ENCODE measurements at regions not wholly inside any gene's neighbourhood (a gene's known extent, or its start where the extent isn't known, plus 50 kb on each side); places are given as distances from the start of the nearest gene placed in this dataset.
"Not testable (repeated sequence)": the region's sequence is repeated elsewhere in the genome, so short reads cannot be mapped to it uniquely, and the experiment has no call there.

DNA sequence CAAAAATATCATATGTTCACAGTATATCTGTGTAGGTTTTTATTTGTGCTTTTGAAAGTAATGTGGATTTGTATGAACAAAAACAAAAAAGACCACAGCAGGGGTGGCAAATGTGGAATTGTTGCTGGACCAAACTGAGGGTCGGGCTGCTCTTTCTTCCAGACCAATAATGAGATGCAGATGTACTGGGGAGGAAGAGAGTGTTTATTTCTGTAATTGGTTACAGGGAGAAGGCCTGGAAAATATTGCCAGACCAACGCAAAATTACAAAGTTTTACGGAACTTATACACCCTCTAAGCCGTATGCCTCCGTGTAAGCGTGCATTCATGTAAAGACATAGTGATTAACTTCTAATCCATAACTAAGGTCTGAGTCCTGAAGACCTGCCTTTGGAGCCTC is 353.9 kb upstream of the C16orf82 start:
- Histone ChIP-seq H3K27me3 (replicated peaks; ENCODE audit: insufficient read depth) (no peaks in the 10 kb centered on the region), H3K4me1 (ENCODE audit: control insufficient read depth in 1 of 2, low read depth in 2 of 2) (no peaks in the 10 kb centered on the region), H3K36me3 (no peaks in the 10 kb centered on the region), H3K27ac (no peak overlapping the region), H3K4me3 (no peak overlapping the region), H3K9me3 (no peaks in the 10 kb centered on the region)
- DNase-seq (ENCODE audit: low spot score) (no peak), ATAC-seq (ENCODE audit: insufficient number of reproducible peaks, low FRiP score, low read depth) (no peak)
- TF ChIP-seq, protein P1, sequence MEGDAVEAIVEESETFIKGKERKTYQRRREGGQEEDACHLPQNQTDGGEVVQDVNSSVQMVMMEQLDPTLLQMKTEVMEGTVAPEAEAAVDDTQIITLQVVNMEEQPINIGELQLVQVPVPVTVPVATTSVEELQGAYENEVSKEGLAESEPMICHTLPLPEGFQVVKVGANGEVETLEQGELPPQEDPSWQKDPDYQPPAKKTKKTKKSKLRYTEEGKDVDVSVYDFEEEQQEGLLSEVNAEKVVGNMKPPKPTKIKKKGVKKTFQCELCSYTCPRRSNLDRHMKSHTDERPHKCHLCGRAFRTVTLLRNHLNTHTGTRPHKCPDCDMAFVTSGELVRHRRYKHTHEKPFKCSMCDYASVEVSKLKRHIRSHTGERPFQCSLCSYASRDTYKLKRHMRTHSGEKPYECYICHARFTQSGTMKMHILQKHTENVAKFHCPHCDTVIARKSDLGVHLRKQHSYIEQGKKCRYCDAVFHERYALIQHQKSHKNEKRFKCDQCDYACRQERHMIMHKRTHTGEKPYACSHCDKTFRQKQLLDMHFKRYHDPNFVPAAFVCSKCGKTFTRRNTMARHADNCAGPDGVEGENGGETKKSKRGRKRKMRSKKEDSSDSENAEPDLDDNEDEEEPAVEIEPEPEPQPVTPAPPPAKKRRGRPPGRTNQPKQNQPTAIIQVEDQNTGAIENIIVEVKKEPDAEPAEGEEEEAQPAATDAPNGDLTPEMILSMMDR (IDR thresholded peaks at IDR 0.05), result no peak

DNA sequence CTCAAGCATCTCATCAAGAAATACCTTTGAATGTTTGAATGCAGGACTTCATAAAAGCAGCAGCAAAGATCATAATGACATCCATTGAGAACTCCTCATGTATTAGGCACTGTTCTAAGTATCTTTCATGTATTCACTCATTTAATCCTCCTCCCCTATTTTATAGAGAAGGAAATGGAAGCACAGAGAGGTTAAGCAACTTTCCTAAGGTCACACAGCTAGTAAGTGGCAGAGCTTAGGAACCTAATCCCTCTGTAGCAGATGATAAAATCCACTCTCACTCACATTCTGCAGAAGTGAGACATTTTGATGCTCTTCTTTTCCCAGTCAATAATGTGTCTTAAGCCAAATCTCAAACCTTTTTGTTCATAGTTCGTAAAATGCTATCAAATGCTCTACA is 350.8 kb upstream of the C16orf82 start:
- Histone ChIP-seq H3K27ac (no peak overlapping the region), H3K36me3 (no peaks in the 10 kb centered on the region), H3K27me3 (replicated peaks; ENCODE audit: insufficient read depth) (no peaks in the 10 kb centered on the region), H3K9me3 (no peaks in the 10 kb centered on the region), H3K4me1 (ENCODE audit: control insufficient read depth in 1 of 2, low read depth in 2 of 2) (no peaks in the 10 kb centered on the region), H3K4me3 (no peak overlapping the region)
- TF ChIP-seq, protein P1 (IDR thresholded peaks at IDR 0.05), result no peak
- ATAC-seq (ENCODE audit: insufficient number of reproducible peaks, low FRiP score, low read depth) (no peak), DNase-seq (ENCODE audit: low spot score) (no peak)

DNA sequence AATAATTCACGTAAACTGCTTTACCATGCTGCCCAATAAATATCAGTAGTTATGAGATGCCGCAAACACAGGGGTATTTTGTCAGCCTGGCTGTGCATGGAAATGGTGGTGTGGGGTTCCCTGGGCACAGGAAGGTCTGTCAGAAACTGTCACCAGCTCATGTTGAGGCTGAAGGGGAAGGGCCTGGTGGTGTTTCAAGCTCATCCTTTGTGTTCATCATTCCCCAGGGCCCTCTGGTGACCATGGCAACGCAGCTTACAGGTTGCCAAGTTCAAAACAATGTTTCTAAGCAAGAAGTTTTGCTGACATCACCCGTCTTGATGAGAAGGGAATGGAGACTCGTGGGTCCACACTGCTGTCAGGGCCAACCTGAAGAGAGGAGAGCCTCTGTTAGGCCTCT is 348.9 kb upstream of the C16orf82 start:
- Histone ChIP-seq H3K27ac (no peak overlapping the region), H3K27me3 (replicated peaks; ENCODE audit: insufficient read depth) (no peaks in the 10 kb centered on the region), H3K4me1 (ENCODE audit: control insufficient read depth in 1 of 2, low read depth in 2 of 2) (no peaks in the 10 kb centered on the region), H3K9me3 (no peaks in the 10 kb centered on the region), H3K36me3 (no peaks in the 10 kb centered on the region), H3K4me3 (no peak overlapping the region)
- TF ChIP-seq, protein P1 (IDR thresholded peaks at IDR 0.05), result no peak
- DNase-seq (ENCODE audit: low spot score), result no peak
- no peak for ATAC-seq (ENCODE audit: insufficient number of reproducible peaks, low FRiP score, low read depth)

DNA sequence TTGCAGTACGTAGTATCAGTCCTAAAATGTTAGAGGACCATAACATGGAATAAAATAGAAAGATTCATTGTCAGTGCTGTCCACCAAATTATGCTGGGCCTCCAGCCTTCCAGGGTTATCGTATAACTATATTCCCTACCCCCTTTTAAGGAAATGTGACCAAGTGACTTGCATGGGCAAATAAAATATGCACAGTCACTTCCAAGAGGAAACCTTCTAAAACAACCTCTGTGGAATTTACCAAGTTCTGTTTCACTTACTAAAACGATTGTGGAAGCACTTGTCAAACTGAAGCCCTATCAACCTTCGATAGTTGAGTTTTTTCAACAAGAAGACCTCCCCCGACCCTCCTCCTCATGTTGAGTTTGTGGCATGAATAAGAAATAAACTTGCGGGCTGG is 345.4 kb upstream of the C16orf82 start:
- no peaks in the 10 kb centered on the region for H3K9me3 ChIP-seq
- H3K4me1 ChIP-seq (ENCODE audit: control insufficient read depth in 1 of 2, low read depth in 2 of 2), result no peaks in the 10 kb centered on the region
- H3K36me3 ChIP-seq, result no peaks in the 10 kb centered on the region
- H3K27me3 ChIP-seq (replicated peaks; ENCODE audit: insufficient read depth), result no peaks in the 10 kb centered on the region
- no peak overlapping the region for H3K4me3 ChIP-seq
- ATAC-seq (ENCODE audit: insufficient number of reproducible peaks, low FRiP score, low read depth) (no peak), DNase-seq (ENCODE audit: low spot score) (no peak)
- TF ChIP-seq, protein P1 (IDR thresholded peaks at IDR 0.05), result no peak
- no peak overlapping the region for H3K27ac ChIP-seq

DNA sequence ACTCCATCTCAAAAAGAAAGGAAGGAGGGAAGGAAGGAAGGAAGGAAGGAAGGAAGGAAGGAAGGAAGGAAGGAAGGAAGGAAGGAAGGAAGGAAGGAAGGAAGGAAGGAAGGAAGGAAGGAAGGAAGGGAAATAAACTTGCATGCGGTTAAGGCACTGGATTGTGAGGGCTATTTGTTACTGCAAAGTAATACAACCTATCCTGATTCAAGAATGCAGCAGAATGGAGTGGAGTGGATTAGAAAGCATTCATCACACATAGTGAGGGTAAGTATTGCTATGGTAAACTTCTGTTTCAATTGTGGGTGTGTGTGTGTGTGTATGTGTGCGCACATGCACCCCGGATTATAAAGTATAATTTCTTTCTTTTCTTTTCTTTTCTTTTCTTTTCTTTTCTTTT is 344.8 kb upstream of the C16orf82 start:
- ATAC-seq (ENCODE audit: insufficient number of reproducible peaks, low FRiP score, low read depth); H3K4me3 ChIP-seq; H3K4me1 ChIP-seq (ENCODE audit: control insufficient read depth in 1 of 2, low read depth in 2 of 2); DNase-seq (ENCODE audit: low spot score); H3K27ac ChIP-seq; H3K27me3 ChIP-seq (replicated peaks; ENCODE audit: insufficient read depth); H3K9me3 ChIP-seq; H3K36me3 ChIP-seq: not testable (repeated sequence)

DNA sequence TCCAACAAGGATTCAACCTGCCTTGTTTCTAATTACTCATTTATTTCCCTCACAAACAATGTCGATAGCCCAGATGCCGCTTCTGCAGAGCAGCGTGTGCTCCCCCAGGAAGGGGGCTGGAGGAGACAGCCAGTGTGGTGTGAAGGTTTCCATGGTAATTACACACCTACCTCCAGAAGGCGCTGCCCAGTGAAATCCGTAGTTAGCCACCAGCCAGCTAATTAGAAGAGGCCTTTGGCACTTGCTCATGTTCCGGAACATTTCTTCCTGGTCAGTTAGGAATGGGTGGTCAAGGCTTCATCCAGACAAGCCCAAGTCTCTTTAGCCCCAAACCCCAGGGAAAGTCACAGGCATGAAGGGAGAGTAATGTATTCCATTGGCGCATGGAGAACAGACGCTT is 342.5 kb upstream of the C16orf82 start:
- Histone ChIP-seq H3K4me1 (ENCODE audit: control insufficient read depth in 1 of 2, low read depth in 2 of 2) (no peaks in the 10 kb centered on the region), H3K27me3 (replicated peaks; ENCODE audit: insufficient read depth) (no peaks in the 10 kb centered on the region), H3K36me3 (no peaks in the 10 kb centered on the region), H3K4me3 (no peak overlapping the region), H3K9me3 (no peaks in the 10 kb centered on the region), H3K27ac (no peak overlapping the region)
- DNase-seq (ENCODE audit: low spot score), result no peak
- TF ChIP-seq, protein P1 (IDR thresholded peaks at IDR 0.05), result no peak
- ATAC-seq (ENCODE audit: insufficient number of reproducible peaks, low FRiP score, low read depth), result no peak
